Hepatocyte (in vitro differentiated cells): ENCODE measurements at regions not wholly inside any gene's neighbourhood (a gene's known extent, or its start where the extent isn't known, plus 50 kb on each side); places are given as distances from the start of the nearest gene placed in this dataset.

Experiments
- DNase-seq: peaks from one replicate; pipeline ENCODE4 v3.0.0-alpha.2; 2016; ENCODE audit warnings: low spot score
- H2AFZ ChIP-seq: fragments of 200-600 bp; sonication (generic); 2 replicates; pipeline ENCODE4 v1.6.0; 2016; ENCODE audit warnings: antibody characterized with exemption, mild to moderate bottlenecking
- H3K27ac ChIP-seq: fragments of 200-600 bp; sonication (generic); 2 replicates; pipeline ENCODE4 v1.5.1; 2016; ENCODE audit warnings: mild to moderate bottlenecking
- H3K27me3 ChIP-seq: fragments of 200-600 bp; sonication (generic); 2 replicates; pipeline ENCODE4 v1.6.1; 2016
- H3K36me3 ChIP-seq: fragments of 200-600 bp; sonication (generic); replicated peaks from 2 replicates; pipeline ENCODE4 v1.5.1; 2016; ENCODE audit warnings: low read depth; ENCODE audit not compliant: insufficient read depth
- H3K4me1 ChIP-seq: fragments of 200-600 bp; sonication (generic); 2 replicates; pipeline ENCODE4 v1.5.1; 2016; ENCODE audit warnings: mild to moderate bottlenecking, moderate library complexity; ENCODE audit not compliant: insufficient read depth
- H3K4me2 ChIP-seq: fragments of 200-600 bp; sonication (generic); 2 replicates; pipeline ENCODE4 v1.6.0; 2016
- H3K4me3 ChIP-seq: fragments of 200-600 bp; sonication (generic); 2 replicates; pipeline ENCODE4 v1.5.1; 2016; ENCODE audit warnings: mild to moderate bottlenecking
- H3K79me2 ChIP-seq: fragments of 200-600 bp; sonication (generic); 2 replicates; pipeline ENCODE4 v1.6.0; 2017; ENCODE audit warnings: mild to moderate bottlenecking
- H3K9me2 ChIP-seq: fragments of 200-600 bp; sonication (generic); replicated peaks from 2 replicates; pipeline ENCODE4 v1.6.0; 2017; ENCODE audit warnings: mild to moderate bottlenecking; ENCODE audit not compliant: insufficient read depth
- H3K9me3 ChIP-seq: fragments of 200-600 bp; sonication (generic); 2 replicates; pipeline ENCODE4 v1.5.1; 2016; ENCODE audit warnings: low read depth, mild to moderate bottlenecking
- H4K20me1 ChIP-seq: fragments of 200-600 bp; sonication (generic); 2 replicates; pipeline ENCODE4 v1.6.0; 2016; ENCODE audit warnings: mild to moderate bottlenecking; ENCODE audit not compliant: insufficient read depth, poor library complexity, severe bottlenecking
- CTCF ChIP-seq: fragments of 200-600 bp; sonication (generic); IDR thresholded peaks from 2 replicates; pipeline ENCODE4 v1.5.1; 2016; ENCODE audit warnings: antibody characterized with exemption, mild to moderate bottlenecking; ENCODE audit not compliant: poor library complexity
- EZH2 ChIP-seq: fragments of 200-600 bp; sonication (generic); IDR thresholded peaks from 2 replicates; pipeline ENCODE4 v1.6.1; 2016; ENCODE audit warnings: antibody characterized with exemption, mild to moderate bottlenecking, borderline replicate concordance
- EZH2phosphoT487 ChIP-seq: fragments of 200-600 bp; sonication (generic); IDR thresholded peaks from one replicate; pipeline ENCODE4 v1.6.1; 2018; ENCODE audit warnings: antibody characterized with exemption, mild to moderate bottlenecking, low read depth, moderate library complexity; ENCODE audit not compliant: unreplicated experiment, severe bottlenecking
- WGBS: methylation state at CpG from one replicate; pipeline ENCODE4 v1.1.6; 2016; ENCODE audit warnings: low lambda C conversion rate; ENCODE audit errors: missing lambda C conversion rate; 5-methylcytosine and 5-hydroxymethylcytosine counted together

- no peak overlapping the region for H2AFZ ChIP-seq
- H3K27ac ChIP-seq = no peak overlapping the region
- no peak overlapping the region for H3K4me2 ChIP-seq
- TF ChIP-seq EZH2 (no peak), CTCF (no peak), EZH2phosphoT487 (no peak)
- no peaks in the 10 kb centered on the region for H3K9me2 ChIP-seq
- no peaks in the 10 kb centered on the region for H3K9me3 ChIP-seq
- peaks cover 6% of the 10 kb centered on the region for H3K4me1 ChIP-seq
- H3K4me3 ChIP-seq = no peak overlapping the region
- WGBS = 92% methylated on average over 2 of the region's 2 CpGs
- H3K36me3 ChIP-seq = no peaks in the 10 kb centered on the region
- H3K27me3 ChIP-seq = no peaks in the 10 kb centered on the region
- no peaks in the 10 kb centered on the region for H3K79me2 ChIP-seq
- DNase-seq = no peak
- no peaks in the 10 kb centered on the region for H4K20me1 ChIP-seq
Measured at GRCh38 chr9:7862170-7862569, 62.6 kb upstream of the DMAC1 start.

GRCh38 chr9:7861086-7861485 is 61.5 kb upstream of the DMAC1 start:
- Histone ChIP-seq H3K4me3 (no peak overlapping the region), H2AFZ (no peak overlapping the region), H3K9me2 (no peaks in the 10 kb centered on the region), H3K79me2 (no peaks in the 10 kb centered on the region), H3K9me3 (no peaks in the 10 kb centered on the region), H4K20me1 (no peaks in the 10 kb centered on the region), H3K4me2 (no peak overlapping the region), H3K4me1 (peaks cover 6% of the 10 kb centered on the region), H3K36me3 (no peaks in the 10 kb centered on the region), H3K27me3 (no peaks in the 10 kb centered on the region), H3K27ac (no peak overlapping the region)
- TF ChIP-seq EZH2 (no peak), EZH2phosphoT487 (no peak), CTCF (no peak)
- DNase-seq = no peak
- WGBS = 95% methylated on average over 2 of the region's 2 CpGs

- 77% methylated on average over 1 of the region's 1 CpG for WGBS
- Histone ChIP-seq H3K36me3 (no peaks in the 10 kb centered on the region), H3K27me3 (no peaks in the 10 kb centered on the region), H2AFZ (peak overlapping the region; percentile 3), H3K79me2 (no peaks in the 10 kb centered on the region), H3K4me1 (peaks cover 6% of the 10 kb centered on the region), H4K20me1 (no peaks in the 10 kb centered on the region), H3K27ac (no peak overlapping the region), H3K9me2 (no peaks in the 10 kb centered on the region), H3K4me3 (no peak overlapping the region), H3K4me2 (no peak overlapping the region), H3K9me3 (no peaks in the 10 kb centered on the region)
- TF ChIP-seq CTCF = no peak
- TF ChIP-seq EZH2 = no peak
- no peak for TF ChIP-seq EZH2phosphoT487
- DNase-seq = no peak
Measured at GRCh38 chr9:7860335-7860709, 60.7 kb upstream of the DMAC1 start.
